Spleen (tissue), 7 donors: ENCODE measurements at regions not wholly inside any gene's neighbourhood (a gene's known extent, or its start where the extent isn't known, plus 50 kb on each side); places are given as distances from the start of the nearest gene placed in this dataset.

Source experiments
- CTCF ChIP-seq, 11 experiments: fragments of 200-600 bp in 7 of 11; fragments of 450-650 bp in 4 of 11; sonication (generic) in 4 of 11; IDR thresholded peaks in 8 of 11; conservative IDR thresholded peaks in 3 of 11; 1 replicate in 7 of 11; 2 replicates in 4 of 11; pipeline versions ENCODE4 v1.4.0 to v1.8.0; 2016 to 2021; ENCODE audit warnings: antibody characterized with exemption in 11 of 11, inconsistent platforms in 4 of 11, mild to moderate bottlenecking in 1 of 11
- POLR2A ChIP-seq, 3 donors: fragments of 450-650 bp; IDR thresholded peaks; one replicate each; pipeline ENCODE4 v1.5.1; 2017; ENCODE audit warnings: antibody characterized with exemption in 3 of 3, mild to moderate bottlenecking in 1 of 3
- donor health status: DM: no; HTN: no; CAD: no; lungs with moderate emphysema.
- donor health status: DM: no; HTN: no; CAD: no.
- donor health status: DM: no; HTN: no; CAD: no.

- TF ChIP-seq POLR2A (IDR thresholded peaks at IDR 0.05) (no peak), CTCF (IDR thresholded peaks at IDR 0.05 in 8 of 11, conservative IDR thresholded peaks at IDR 0.05 in 3 of 11) (no peak)
These were observed 70.1 kb downstream of the CYCS start for GRCh38 chr7:25054819-25055519.
